ENCODE measurements at regions not wholly inside any gene's neighbourhood (a gene's known extent, or its start where the extent isn't known, plus 50 kb on each side); places are given as distances from the start of the nearest gene placed in this dataset.

DNA sequence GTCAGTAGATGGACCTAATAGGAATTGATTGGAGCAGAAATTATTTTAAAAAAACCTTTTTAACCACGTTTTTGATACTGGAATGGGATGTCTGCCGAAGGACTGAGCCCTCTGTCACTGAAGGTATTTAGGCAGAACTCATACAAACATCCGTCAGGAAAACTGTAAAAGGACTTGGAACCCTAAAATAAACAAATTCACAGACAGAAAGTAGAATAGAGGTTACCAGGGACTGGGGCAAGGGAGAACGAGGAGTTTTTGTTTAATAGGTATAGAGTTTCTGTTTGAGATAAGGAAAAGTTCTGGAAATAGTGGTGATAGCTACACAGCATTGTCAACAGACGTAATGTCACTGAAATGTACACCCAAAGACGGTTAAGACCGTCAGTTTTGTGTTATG, 105.5 kb downstream of the BCOR start:
- WGBS, 2 experiments (ENCODE audit: insufficient coverage in 1 of 2, insufficient read length in 1 of 2) = 87 to 88% methylated on average over 3 to 5 of the region's 7 CpGs
- no peaks in the 10 kb centered on the region for H3K36me3 ChIP-seq (ENCODE audit: control insufficient read depth, insufficient read depth, low read length)
- H3K4me3 ChIP-seq (ENCODE audit: low read length) = no peak overlapping the region
- H3K4me1 ChIP-seq (ENCODE audit: control insufficient read depth, insufficient read depth, low read length) = no peaks in the 10 kb centered on the region
- H3K9ac ChIP-seq (ENCODE audit: extremely low read depth, low read length, poor library complexity, severe bottlenecking) = no peak overlapping the region
- H3K9me3 ChIP-seq (ENCODE audit: control insufficient read depth, low read length) = no peaks in the 10 kb centered on the region
- no peaks in the 10 kb centered on the region for H3K27me3 ChIP-seq (ENCODE audit: control insufficient read depth, insufficient read depth, low read length, poor library complexity, severe bottlenecking)
- no peak overlapping the region for H3K27ac ChIP-seq (ENCODE audit: low read depth, low read length)
- H3K36me3 Mint-ChIP-seq (ENCODE audit: low read depth) = no peaks in the 10 kb centered on the region
- peaks cover 2% of the 10 kb centered on the region for H3K27me3 Mint-ChIP-seq (ENCODE audit: insufficient read depth)
- DNase-seq = no peak
- H3K9me3 Mint-ChIP-seq = peaks cover 8% of the 10 kb centered on the region
- no peak overlapping the region for H3K4me3 Mint-ChIP-seq
- TF ChIP-seq, protein P1, sequence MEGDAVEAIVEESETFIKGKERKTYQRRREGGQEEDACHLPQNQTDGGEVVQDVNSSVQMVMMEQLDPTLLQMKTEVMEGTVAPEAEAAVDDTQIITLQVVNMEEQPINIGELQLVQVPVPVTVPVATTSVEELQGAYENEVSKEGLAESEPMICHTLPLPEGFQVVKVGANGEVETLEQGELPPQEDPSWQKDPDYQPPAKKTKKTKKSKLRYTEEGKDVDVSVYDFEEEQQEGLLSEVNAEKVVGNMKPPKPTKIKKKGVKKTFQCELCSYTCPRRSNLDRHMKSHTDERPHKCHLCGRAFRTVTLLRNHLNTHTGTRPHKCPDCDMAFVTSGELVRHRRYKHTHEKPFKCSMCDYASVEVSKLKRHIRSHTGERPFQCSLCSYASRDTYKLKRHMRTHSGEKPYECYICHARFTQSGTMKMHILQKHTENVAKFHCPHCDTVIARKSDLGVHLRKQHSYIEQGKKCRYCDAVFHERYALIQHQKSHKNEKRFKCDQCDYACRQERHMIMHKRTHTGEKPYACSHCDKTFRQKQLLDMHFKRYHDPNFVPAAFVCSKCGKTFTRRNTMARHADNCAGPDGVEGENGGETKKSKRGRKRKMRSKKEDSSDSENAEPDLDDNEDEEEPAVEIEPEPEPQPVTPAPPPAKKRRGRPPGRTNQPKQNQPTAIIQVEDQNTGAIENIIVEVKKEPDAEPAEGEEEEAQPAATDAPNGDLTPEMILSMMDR (conservative IDR thresholded peaks at IDR 0.05) = no peak
- no peak overlapping the region for H3K27ac Mint-ChIP-seq
- no peaks in the 10 kb centered on the region for H3K4me1 Mint-ChIP-seq

DNA sequence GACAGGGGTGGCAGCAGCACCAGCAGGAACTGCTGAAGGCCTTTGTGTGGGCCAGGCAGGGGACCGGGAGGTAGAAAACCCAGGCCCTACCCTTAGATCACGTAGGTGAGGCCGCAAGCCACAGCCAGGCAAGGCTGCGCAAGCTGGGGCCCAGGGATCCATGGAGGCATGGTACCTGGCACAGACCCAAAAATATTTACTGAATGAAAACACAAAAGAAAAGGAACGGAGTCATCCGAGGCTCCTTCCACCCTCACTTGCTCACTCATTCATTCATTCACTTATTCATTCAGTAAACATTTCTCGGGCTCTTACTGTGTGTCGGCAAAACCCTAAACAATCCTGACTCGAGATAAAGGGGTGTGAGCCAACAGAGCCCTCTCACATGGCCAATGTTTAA, 102.3 kb downstream of the BCOR start:
- H3K36me3 ChIP-seq (ENCODE audit: control insufficient read depth, insufficient read depth, low read length) = no peaks in the 10 kb centered on the region
- no peaks in the 10 kb centered on the region for H3K27me3 ChIP-seq (ENCODE audit: control insufficient read depth, insufficient read depth, low read length, poor library complexity, severe bottlenecking)
- Mint-ChIP-seq H3K27ac (no peak overlapping the region), H3K4me3 (no peak overlapping the region), H3K9me3 (peaks cover 8% of the 10 kb centered on the region), H3K36me3 (ENCODE audit: low read depth) (no peaks in the 10 kb centered on the region), H3K4me1 (no peaks in the 10 kb centered on the region), H3K27me3 (ENCODE audit: insufficient read depth) (peaks cover 5% of the 10 kb centered on the region)
- H3K4me1 ChIP-seq (ENCODE audit: control insufficient read depth, insufficient read depth, low read length) = no peaks in the 10 kb centered on the region
- no peak for DNase-seq
- TF ChIP-seq, protein P1 (conservative IDR thresholded peaks at IDR 0.05) = no peak
- no peak overlapping the region for H3K4me3 ChIP-seq (ENCODE audit: low read length)
- no peak overlapping the region for H3K27ac ChIP-seq (ENCODE audit: low read depth, low read length)
- 89% methylated on average over 9 of the region's 9 CpGs; no CpG with 5 or more reads in 1 of the 2 experiments for WGBS, 2 experiments (ENCODE audit: insufficient coverage in 1 of 2, insufficient read length in 1 of 2)
- no peaks in the 10 kb centered on the region for H3K9me3 ChIP-seq (ENCODE audit: control insufficient read depth, low read length)
- H3K9ac ChIP-seq (ENCODE audit: extremely low read depth, low read length, poor library complexity, severe bottlenecking) = no peak overlapping the region

DNA sequence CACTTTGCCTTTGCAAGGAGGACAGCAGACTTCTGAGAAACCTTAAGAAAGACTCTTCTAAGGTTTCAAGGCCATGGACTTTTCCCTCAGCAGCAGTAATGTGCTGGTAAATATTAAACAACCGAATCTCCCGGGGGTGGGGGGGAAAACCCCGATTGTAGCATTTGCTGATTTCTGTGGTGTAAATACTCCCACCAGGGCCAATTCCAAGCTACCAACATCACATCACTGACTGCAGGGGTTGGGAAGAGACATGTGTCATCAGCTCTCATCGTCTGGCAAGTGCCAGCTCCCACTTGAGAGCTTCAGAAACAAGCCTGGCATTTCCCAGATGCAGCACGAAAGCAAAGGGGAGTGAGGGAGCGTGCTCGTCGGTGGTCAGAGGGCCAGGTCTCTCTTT, 101.2 kb downstream of the BCOR start:
- Histone ChIP-seq H3K27me3 (ENCODE audit: control insufficient read depth, insufficient read depth, low read length, poor library complexity, severe bottlenecking) (no peaks in the 10 kb centered on the region), H3K9ac (ENCODE audit: extremely low read depth, low read length, poor library complexity, severe bottlenecking) (no peak overlapping the region), H3K27ac (ENCODE audit: low read depth, low read length) (no peak overlapping the region), H3K4me3 (ENCODE audit: low read length) (no peak overlapping the region), H3K36me3 (ENCODE audit: control insufficient read depth, insufficient read depth, low read length) (no peaks in the 10 kb centered on the region), H3K9me3 (ENCODE audit: control insufficient read depth, low read length) (no peaks in the 10 kb centered on the region), H3K4me1 (ENCODE audit: control insufficient read depth, insufficient read depth, low read length) (no peaks in the 10 kb centered on the region)
- no peak for DNase-seq
- H3K27ac Mint-ChIP-seq = no peak overlapping the region
- TF ChIP-seq, protein P1 (conservative IDR thresholded peaks at IDR 0.05) = no peak
- WGBS, 2 experiments (ENCODE audit: insufficient coverage in 1 of 2, insufficient read length in 1 of 2) = 82 to 84% methylated on average over 2 to 5 of the region's 8 CpGs
- H3K4me3 Mint-ChIP-seq = no peak overlapping the region
- H3K36me3 Mint-ChIP-seq (ENCODE audit: low read depth) = no peaks in the 10 kb centered on the region
- H3K4me1 Mint-ChIP-seq = no peaks in the 10 kb centered on the region
- H3K27me3 Mint-ChIP-seq (ENCODE audit: insufficient read depth) = peaks cover 9% of the 10 kb centered on the region
- peaks cover 8% of the 10 kb centered on the region for H3K9me3 Mint-ChIP-seq

Data from endodermal cell (in vitro differentiated cells).